Activated B cell treated with CpG ODN at 0.5 μM for 24 hours (primary cell): ENCODE measurements at regions not wholly inside any gene's neighbourhood (a gene's known extent, or its start where the extent isn't known, plus 50 kb on each side); places are given as distances from the start of the nearest gene placed in this dataset.

Experiments
- ATAC-seq: fragments of 200-7000 bp; cut with Tn5 transposase; one replicate; pipeline ENCODE4 v1.10.0; 2021; ENCODE audit warnings: low read depth, mild to moderate bottlenecking, moderate library complexity
- CTCF ChIA-PET: fragments of 350-600 bp; sonication (Branson Sonifier 250); formaldehyde crosslinking; loops from one replicate; lab custom pipeline; 2021; ENCODE audit warnings: antibody characterized with exemption; lab: Charles Lee
- POLR2A ChIA-PET: fragments of 350-600 bp; sonication (Branson Sonifier 250); formaldehyde crosslinking; loops from one replicate; lab custom pipeline; 2021; ENCODE audit warnings: antibody characterized with exemption; lab: Charles Lee
- DNase-seq: peaks from one replicate; pipeline ENCODE4 v3.0.0; 2022
- H3K27ac Mint-ChIP-seq: one replicate; pipeline ENCODE4 v1.8.0; 2020; ENCODE audit warnings: mixed read lengths
- H3K27me3 Mint-ChIP-seq: one replicate; pipeline ENCODE4 v1.8.0; 2021; ENCODE audit warnings: mixed read lengths
- H3K36me3 Mint-ChIP-seq: one replicate; pipeline ENCODE4 v1.8.0; 2021; ENCODE audit warnings: low read depth, mixed read lengths
- H3K4me1 Mint-ChIP-seq: one replicate; pipeline ENCODE4 v1.8.0; 2021; ENCODE audit warnings: mixed read lengths
- H3K4me3 Mint-ChIP-seq: one replicate; pipeline ENCODE4 v1.8.0; 2020; ENCODE audit warnings: mild to moderate bottlenecking, mixed read lengths
- H3K9me3 Mint-ChIP-seq: one replicate; pipeline ENCODE4 v1.8.0; 2020; ENCODE audit warnings: mixed read lengths
- CTCF ChIP-seq: fragments of 200-600 bp; IDR thresholded peaks from one replicate; pipeline ENCODE4 v1.8.0; 2022; ENCODE audit warnings: antibody characterized with exemption, mild to moderate bottlenecking
- intact Hi-C: fragments of 100-400 bp; cut with micrococcal nuclease; formaldehyde crosslinking; loops from one replicate; pipeline ENCODE4 v1.15.1; 2024

GRCh38 chr13:33940898-33941297, 122.9 kb downstream of the RFC3 start:
- Mint-ChIP-seq H3K9me3 (peaks cover 3% of the 10 kb centered on the region), H3K4me3 (no peak overlapping the region), H3K27ac (no peak overlapping the region), H3K36me3 (no peaks in the 10 kb centered on the region), H3K4me1 (no peaks in the 10 kb centered on the region), H3K27me3 (no peaks in the 10 kb centered on the region)
- TF ChIP-seq CTCF = no peak
- ChIA-PET CTCF (no interaction called here), POLR2A (no interaction called here)
- intact Hi-C loops = no loop called here
- no peak for ATAC-seq
- no peak for DNase-seq

- ChIA-PET POLR2A (no interaction called here), CTCF (no interaction called here)
- no peaks in the 10 kb centered on the region for H3K4me1 Mint-ChIP-seq
- no peaks in the 10 kb centered on the region for H3K36me3 Mint-ChIP-seq
- TF ChIP-seq CTCF = no peak
- no peak overlapping the region for H3K27ac Mint-ChIP-seq
- intact Hi-C loops = no loop called here
- DNase-seq = no peak
- H3K9me3 Mint-ChIP-seq = peaks cover 3% of the 10 kb centered on the region
- H3K27me3 Mint-ChIP-seq = no peaks in the 10 kb centered on the region
- no peak overlapping the region for H3K4me3 Mint-ChIP-seq
- no peak for ATAC-seq
Measured at GRCh38 chr13:33945477-33945876, 127.5 kb downstream of the RFC3 start.

GRCh38 chr13:33953203-33953602, 135.3 kb downstream of the RFC3 start:
- H3K9me3 Mint-ChIP-seq = no peaks in the 10 kb centered on the region
- H3K27me3 Mint-ChIP-seq = no peaks in the 10 kb centered on the region
- POLR2A ChIA-PET = no interaction called here
- no peak for ATAC-seq
- TF ChIP-seq CTCF = no peak
- CTCF ChIA-PET = no interaction called here
- no peaks in the 10 kb centered on the region for H3K36me3 Mint-ChIP-seq
- DNase-seq = no peak
- no peak overlapping the region for H3K27ac Mint-ChIP-seq
- H3K4me1 Mint-ChIP-seq = no peaks in the 10 kb centered on the region
- intact Hi-C loops = no loop called here
- H3K4me3 Mint-ChIP-seq = no peak overlapping the region

- ChIA-PET POLR2A (no interaction called here), CTCF (no interaction called here)
- H3K27me3 Mint-ChIP-seq = no peaks in the 10 kb centered on the region
- intact Hi-C loops = no loop called here
- no peaks in the 10 kb centered on the region for H3K36me3 Mint-ChIP-seq
- no peaks in the 10 kb centered on the region for H3K4me1 Mint-ChIP-seq
- no peak overlapping the region for H3K4me3 Mint-ChIP-seq
- H3K27ac Mint-ChIP-seq = no peak overlapping the region
- TF ChIP-seq CTCF = no peak
- DNase-seq (no peak), ATAC-seq (no peak)
- H3K9me3 Mint-ChIP-seq = no peaks in the 10 kb centered on the region
Measured at GRCh38 chr13:33953781-33954180, 135.8 kb downstream of the RFC3 start.

GRCh38 chr13:33956346-33956745, 138.4 kb downstream of the RFC3 start:
- Mint-ChIP-seq H3K9me3 (no peaks in the 10 kb centered on the region), H3K27ac (no peak overlapping the region), H3K36me3 (no peaks in the 10 kb centered on the region), H3K4me1 (peaks cover 6% of the 10 kb centered on the region), H3K27me3 (no peaks in the 10 kb centered on the region), H3K4me3 (no peak overlapping the region)
- TF ChIP-seq CTCF = no peak
- ChIA-PET POLR2A (no interaction called here), CTCF (no interaction called here)
- DNase-seq (no peak), ATAC-seq (no peak)
- intact Hi-C loops = no loop called here
